ENCODE measurements at regions not wholly inside any gene's neighbourhood (a gene's known extent, or its start where the extent isn't known, plus 50 kb on each side); places are given as distances from the start of the nearest gene placed in this dataset.

DNA sequence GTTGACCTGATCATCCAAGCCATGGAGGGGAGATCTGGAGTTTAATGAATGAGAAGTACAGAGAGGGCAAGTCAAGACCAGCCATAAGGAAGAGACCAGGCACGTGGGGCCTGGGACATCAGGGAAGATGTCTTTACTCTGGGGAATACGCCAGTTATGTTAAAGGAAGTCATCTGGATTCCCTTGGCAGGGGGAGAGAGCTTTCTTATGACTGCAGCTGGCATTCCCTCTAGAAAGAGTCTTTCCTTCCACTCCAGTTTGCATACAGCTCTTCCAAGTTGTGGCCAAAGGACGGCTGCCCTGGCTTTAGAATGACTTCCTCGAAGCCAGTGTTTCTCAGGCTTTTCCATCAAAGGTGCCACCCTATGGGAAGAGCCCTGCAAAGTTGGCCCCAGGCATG, 93.6 kb upstream of the AGBL1 start:
- no peaks in the 10 kb centered on the region for H3K4me1 ChIP-seq
- WGBS, 2 donors (ENCODE audit: low coverage in 1 of 2): 72 to 83% methylated on average over 2 to 4 of the region's 4 CpGs
- TF ChIP-seq POLR2AphosphoS5 (IDR thresholded peaks at IDR 0.05) (no peak), CTCF (IDR thresholded peaks at IDR 0.05) (no peak), POLR2A (IDR thresholded peaks at IDR 0.05) (no peak), EP300 (IDR thresholded peaks at IDR 0.05) (no peak)
- H3K4me3 ChIP-seq: no peak overlapping the region
- no peaks in the 10 kb centered on the region for H3K36me3 ChIP-seq
- no peaks in the 10 kb centered on the region for H3K27me3 ChIP-seq
- no peak overlapping the region for H3K27ac ChIP-seq
- H3K9me3 ChIP-seq: peaks cover 0 to 9% (median 0%) of the 10 kb centered on the region in 3 donors
- ATAC-seq: no peak

GRCh38 chr15:85986741-85987140, 92.9 kb upstream of the AGBL1 start:
- H3K27me3 ChIP-seq: no peaks in the 10 kb centered on the region
- 58 to 76% methylated on average over 3 to 4 of the region's 4 CpGs for WGBS, 2 donors (ENCODE audit: low coverage in 1 of 2)
- no peaks in the 10 kb centered on the region for H3K36me3 ChIP-seq
- H3K4me1 ChIP-seq: no peaks in the 10 kb centered on the region
- no peak overlapping the region for H3K4me3 ChIP-seq
- no peak for ATAC-seq
- H3K9me3 ChIP-seq: peaks cover 0 to 6% (median 0%) of the 10 kb centered on the region in 3 donors
- H3K27ac ChIP-seq: no peak overlapping the region
- TF ChIP-seq CTCF (IDR thresholded peaks at IDR 0.05) (no peak), POLR2A (IDR thresholded peaks at IDR 0.05) (no peak), EP300 (IDR thresholded peaks at IDR 0.05) (no peak), POLR2AphosphoS5 (IDR thresholded peaks at IDR 0.05) (no peak)

GRCh38 chr15:85988741-85989140, 90.9 kb upstream of the AGBL1 start:
- 76 to 84% methylated on average over 3 to 5 of the region's 5 CpGs for WGBS, 2 donors (ENCODE audit: low coverage in 1 of 2)
- H3K4me3 ChIP-seq: no peak overlapping the region
- no peaks in the 10 kb centered on the region for H3K9me3 ChIP-seq
- H3K27ac ChIP-seq: no peak overlapping the region
- no peaks in the 10 kb centered on the region for H3K27me3 ChIP-seq
- TF ChIP-seq EP300 (IDR thresholded peaks at IDR 0.05) (no peak), POLR2AphosphoS5 (IDR thresholded peaks at IDR 0.05) (no peak), CTCF (IDR thresholded peaks at IDR 0.05) (no peak), POLR2A (IDR thresholded peaks at IDR 0.05) (no peak)
- H3K36me3 ChIP-seq: no peaks in the 10 kb centered on the region
- H3K4me1 ChIP-seq: no peaks in the 10 kb centered on the region
- no peak for ATAC-seq

DNA sequence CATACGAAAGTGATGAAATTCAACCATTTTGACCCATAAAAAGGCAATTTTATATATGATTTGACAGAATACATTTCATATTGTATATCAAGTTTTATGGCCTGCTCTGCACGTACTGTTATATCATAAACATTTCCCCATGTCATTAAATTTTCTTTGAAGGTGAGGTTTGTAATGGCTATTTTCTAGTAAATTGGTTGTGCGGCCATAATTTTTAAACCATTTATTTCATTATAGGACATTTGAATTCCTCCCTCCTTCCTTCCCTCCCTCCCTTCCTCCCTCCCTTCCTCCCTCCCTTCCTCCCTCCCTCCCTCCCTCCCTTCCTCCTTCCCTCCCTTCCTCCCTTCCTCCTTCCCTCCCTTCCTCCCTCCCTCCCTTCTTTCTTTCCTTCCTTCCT, 87.4 kb upstream of the AGBL1 start:
- Histone ChIP-seq H3K9me3 (no peaks in the 10 kb centered on the region), H3K36me3 (no peaks in the 10 kb centered on the region), H3K4me3 (no peak overlapping the region), H3K4me1 (no peaks in the 10 kb centered on the region), H3K27ac (no peak overlapping the region), H3K27me3 (no peaks in the 10 kb centered on the region)
- TF ChIP-seq CTCF (IDR thresholded peaks at IDR 0.05) (no peak), EP300 (IDR thresholded peaks at IDR 0.05) (no peak)
- 86 to 88% methylated on average over 3 of the region's 3 CpGs for WGBS, 2 donors (ENCODE audit: low coverage in 1 of 2)
- no peak for ATAC-seq

DNA sequence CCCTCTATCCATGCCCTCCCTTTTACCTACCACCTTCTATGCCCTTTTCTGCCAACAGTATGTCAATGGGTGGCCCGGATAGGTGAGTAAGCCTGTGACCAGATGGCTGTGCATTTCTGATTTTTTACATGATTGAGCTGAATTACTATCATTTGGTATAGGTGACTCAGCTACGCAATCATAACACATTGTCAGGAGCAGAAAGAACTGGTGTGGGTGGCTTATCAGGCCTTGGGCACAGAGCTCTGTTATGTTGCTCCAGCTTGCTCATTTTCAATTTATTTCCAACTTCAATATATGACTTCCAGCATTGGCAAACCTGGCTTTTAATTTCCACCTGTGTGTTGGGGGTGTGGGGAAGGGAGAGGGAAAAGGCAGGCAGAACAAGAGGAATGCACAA, 86.6 kb upstream of the AGBL1 start:
- no peak for ATAC-seq
- 89% methylated on average over 2 of the region's 2 CpGs; no CpG with 5 or more reads in 1 of the 2 donors for WGBS, 2 donors (ENCODE audit: low coverage in 1 of 2)

More for the DNA sequence above, 86.6 kb upstream of the AGBL1 start:
- Histone ChIP-seq H3K27ac (no peak overlapping the region), H3K9me3 (no peaks in the 10 kb centered on the region), H3K27me3 (no peaks in the 10 kb centered on the region), H3K4me1 (no peaks in the 10 kb centered on the region), H3K36me3 (no peaks in the 10 kb centered on the region), H3K4me3 (no peak overlapping the region)
- TF ChIP-seq CTCF (IDR thresholded peaks at IDR 0.05) (no peak), EP300 (IDR thresholded peaks at IDR 0.05) (no peak), POLR2AphosphoS5 (IDR thresholded peaks at IDR 0.05) (no peak), POLR2A (IDR thresholded peaks at IDR 0.05) (no peak)
